ENCODE measurements at regions not wholly inside any gene's neighbourhood (a gene's known extent, or its start where the extent isn't known, plus 50 kb on each side); places are given as distances from the start of the nearest gene placed in this dataset.

- no peak for DNase-seq
Observed at GRCh38 chr12:126890097-126890496, 1376.9 kb upstream of the TMEM132C start.

DNA sequence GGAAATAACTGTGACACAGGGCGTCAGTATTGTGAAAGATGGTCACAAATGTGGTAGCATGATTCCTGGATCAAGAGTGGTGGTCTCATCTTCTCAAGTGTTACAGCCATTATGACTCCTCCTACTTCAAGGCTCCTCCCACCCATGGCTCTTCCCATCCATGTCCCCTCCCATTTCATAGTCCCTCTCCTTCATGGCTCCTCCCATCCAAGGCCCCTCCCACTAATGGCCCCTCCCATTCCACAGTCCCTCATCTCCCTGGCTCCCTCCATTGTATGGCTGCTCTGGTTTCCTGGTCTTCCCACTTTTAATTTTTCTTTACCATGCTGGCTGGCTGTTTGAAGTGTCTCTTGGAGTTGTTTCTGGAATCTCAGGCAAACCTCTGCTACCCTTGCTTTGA is 1375.2 kb upstream of the TMEM132C start:
- DNase-seq: no peak

DNA sequence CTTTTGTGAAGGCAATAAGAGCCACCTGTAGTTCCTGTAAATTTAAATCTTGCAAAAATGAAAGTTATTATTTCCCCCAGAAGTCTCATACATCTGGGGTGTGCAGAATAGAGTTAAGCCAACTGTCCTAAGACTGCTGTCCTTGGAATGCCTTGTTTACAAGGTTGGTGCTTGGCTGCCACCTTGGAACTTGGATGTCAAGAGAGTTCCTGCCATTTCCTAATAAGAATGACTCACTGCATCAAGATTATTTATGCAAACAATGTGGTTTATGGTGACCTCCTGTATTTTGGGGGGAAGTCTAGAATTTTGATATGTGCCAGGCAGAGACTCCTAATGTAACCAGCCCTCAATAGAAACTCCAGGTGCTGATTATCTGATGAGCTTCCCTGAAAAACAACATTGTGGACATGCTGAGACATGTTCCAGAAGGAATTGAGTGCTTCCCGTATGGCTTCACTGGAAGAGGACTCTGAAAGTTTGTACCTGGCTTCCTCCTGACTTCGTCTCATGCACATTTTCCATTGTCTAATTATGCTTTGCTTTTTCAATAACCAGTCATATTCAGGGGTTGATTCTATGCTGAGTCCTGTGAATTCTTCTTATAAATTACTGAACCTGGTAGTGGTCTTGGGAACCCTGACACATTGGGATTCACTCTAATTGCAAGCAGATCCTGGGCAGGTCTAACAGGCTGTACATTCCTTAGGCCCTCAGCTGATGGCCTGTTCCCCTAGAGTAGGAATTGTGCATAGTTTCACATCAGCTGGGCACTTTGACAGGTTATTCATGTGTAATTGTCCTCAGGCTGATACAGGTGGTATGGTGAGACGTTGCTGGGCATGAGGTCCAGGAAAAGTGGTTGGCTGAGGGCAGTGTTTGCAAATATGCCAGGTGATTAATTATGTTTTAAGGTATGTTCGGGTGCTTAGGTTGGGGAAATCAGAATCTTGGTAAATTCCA is 1370.7 kb upstream of the TMEM132C start:
- no peak for DNase-seq

DNA sequence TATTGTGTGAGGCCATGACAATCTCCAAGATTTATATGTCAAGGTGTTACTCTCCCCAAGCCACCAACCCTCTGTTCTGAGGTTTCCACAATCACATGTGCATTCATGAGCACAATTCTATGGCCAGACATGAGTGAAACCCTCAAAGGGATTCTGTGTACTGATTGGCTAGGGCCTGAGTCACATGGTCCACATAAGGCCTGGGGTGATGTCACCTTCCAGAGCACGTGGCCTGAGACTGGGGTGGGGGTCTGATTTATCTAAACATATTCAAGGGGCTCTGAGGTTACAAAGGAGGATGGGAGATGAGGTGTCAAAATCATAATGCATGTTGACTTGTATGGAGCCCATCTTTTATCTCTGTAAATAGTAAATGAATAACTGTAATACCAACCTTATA is 1369.9 kb upstream of the TMEM132C start:
- no peak for DNase-seq

GRCh38 chr12:126897778-126898177 is 1369.2 kb upstream of the TMEM132C start:
- no peak for DNase-seq

GRCh38 chr12:126898562-126898961 is 1368.4 kb upstream of the TMEM132C start:
- no peak for DNase-seq

- DNase-seq: no peak
Observed at GRCh38 chr12:126899926-126900792, 1366.8 kb upstream of the TMEM132C start.

DNA sequence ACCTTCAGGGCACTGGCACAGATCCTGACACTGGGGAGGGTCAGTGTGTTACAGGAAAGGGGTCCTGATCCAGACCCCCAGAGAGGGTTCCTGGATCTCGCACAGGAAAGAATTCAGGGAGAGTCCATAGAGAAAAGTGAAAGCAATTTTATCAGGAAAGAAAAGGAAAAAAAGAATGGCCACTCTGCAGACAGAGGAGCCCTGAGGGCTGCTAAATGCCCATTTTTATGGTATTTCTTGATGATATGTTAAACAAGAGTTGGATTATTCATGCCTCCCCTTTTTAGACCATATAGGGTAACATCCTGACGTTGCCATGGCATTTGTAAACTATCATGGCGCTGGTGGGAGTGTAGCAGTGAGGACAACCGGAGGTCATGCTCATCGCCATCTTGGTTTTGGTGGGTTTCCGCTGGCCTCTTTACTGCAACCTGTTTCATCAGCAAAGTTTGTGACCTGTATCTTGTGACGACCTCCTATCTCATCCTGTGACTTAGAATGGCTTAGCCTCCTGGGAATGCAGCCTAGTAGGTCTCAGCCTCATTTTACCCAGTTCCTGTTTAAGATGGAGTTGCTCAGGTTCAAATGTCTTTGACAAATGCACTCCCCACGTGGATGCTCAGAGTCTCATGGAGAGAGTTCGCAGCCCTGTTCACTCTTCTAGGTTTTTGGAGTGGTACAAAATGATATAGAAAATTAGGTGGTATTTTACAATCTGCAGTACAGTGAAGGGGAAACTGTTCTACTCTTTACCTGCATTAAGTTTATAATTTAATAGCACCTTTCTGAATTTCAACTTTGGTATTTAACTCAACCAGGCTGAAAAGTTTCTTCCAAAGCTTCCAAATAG is 1363.7 kb upstream of the TMEM132C start:
- no peak for DNase-seq

- DNase-seq: no peak
Observed at GRCh38 chr12:126905752-126906151, 1361.2 kb upstream of the TMEM132C start.

- no peak for DNase-seq
Observed at GRCh38 chr12:126907900-126908764, 1358.8 kb upstream of the TMEM132C start.

- DNase-seq: no peak
Observed at GRCh38 chr12:126908765-126909142, 1358.2 kb upstream of the TMEM132C start.

GRCh38 chr12:126910570-126910969 is 1356.4 kb upstream of the TMEM132C start:
- DNase-seq: no peak

DNA sequence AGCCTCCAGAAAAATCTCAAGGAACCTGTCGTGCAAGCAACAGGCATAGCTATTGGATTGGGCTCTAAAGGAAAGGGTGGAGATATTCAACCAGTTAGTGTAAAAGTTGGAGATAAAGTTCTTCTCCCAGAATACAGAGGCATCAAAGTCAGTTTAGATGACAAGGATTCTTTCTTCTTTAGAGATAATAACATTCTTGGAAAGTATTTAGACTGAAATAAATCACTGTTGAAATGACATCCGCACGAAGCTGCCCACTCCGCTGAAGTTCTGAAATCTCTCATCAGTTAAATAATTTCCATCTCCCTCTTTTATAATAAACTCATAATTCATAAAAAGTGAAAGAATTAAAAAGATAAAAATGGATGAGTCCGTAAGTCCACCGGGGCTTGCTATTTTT is 1354.9 kb upstream of the TMEM132C start:
- no peak for DNase-seq

GRCh38 chr12:126914170-126914793 is 1352.7 kb upstream of the TMEM132C start:
- DNase-seq: no peak

GRCh38 chr12:126915309-126915708 is 1351.7 kb upstream of the TMEM132C start:
- DNase-seq: no peak

- no peak for DNase-seq
Observed at GRCh38 chr12:126926023-126926594, 1340.9 kb upstream of the TMEM132C start.

- no peak for DNase-seq
Observed at GRCh38 chr12:126930234-126930633, 1336.7 kb upstream of the TMEM132C start.

GRCh38 chr12:126932156-126932555 is 1334.8 kb upstream of the TMEM132C start:
- DNase-seq: no peak

GRCh38 chr12:126935435-126935834 is 1331.5 kb upstream of the TMEM132C start:
- DNase-seq: no peak

All from hypothalamus (tissue), 51 donors.